ENCODE measurements at regions not wholly inside any gene's neighbourhood (a gene's known extent, or its start where the extent isn't known, plus 50 kb on each side); places are given as distances from the start of the nearest gene placed in this dataset.

DNA sequence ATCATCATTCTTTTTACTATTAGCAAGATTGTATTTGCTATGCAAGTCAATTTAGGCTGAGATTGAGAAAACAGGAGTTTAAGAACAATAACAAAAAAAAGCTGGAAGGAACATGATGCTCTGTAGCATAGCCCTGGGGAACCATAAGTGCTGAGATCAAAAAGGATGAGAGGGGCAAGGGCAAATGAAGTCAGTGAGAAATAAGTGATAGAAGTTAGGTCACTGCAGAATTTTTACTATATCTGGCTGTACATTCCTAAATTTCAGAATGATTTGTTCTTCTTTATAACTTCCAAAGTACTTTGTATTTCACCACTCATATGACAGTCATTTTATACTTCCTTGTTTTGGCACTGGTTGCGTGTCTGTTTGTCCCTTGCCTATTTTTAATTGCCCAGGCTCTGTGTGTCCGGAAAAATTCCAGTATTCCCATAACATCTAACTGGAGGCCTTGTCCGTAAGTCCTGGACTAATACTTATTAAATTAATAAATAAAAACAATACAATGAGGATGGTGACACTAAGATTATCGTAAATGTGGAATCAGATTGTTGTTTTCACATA is 444.7 kb downstream of the TENT5A start:
- H3K4me3 ChIP-seq (ENCODE audit: low read depth, low read length): no peak overlapping the region
- DNase-seq (ENCODE audit: low read depth): no peak
- TF ChIP-seq, protein P1, sequence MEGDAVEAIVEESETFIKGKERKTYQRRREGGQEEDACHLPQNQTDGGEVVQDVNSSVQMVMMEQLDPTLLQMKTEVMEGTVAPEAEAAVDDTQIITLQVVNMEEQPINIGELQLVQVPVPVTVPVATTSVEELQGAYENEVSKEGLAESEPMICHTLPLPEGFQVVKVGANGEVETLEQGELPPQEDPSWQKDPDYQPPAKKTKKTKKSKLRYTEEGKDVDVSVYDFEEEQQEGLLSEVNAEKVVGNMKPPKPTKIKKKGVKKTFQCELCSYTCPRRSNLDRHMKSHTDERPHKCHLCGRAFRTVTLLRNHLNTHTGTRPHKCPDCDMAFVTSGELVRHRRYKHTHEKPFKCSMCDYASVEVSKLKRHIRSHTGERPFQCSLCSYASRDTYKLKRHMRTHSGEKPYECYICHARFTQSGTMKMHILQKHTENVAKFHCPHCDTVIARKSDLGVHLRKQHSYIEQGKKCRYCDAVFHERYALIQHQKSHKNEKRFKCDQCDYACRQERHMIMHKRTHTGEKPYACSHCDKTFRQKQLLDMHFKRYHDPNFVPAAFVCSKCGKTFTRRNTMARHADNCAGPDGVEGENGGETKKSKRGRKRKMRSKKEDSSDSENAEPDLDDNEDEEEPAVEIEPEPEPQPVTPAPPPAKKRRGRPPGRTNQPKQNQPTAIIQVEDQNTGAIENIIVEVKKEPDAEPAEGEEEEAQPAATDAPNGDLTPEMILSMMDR (IDR thresholded peaks at IDR 0.05; ENCODE audit: insufficient read depth, low read depth, low read length, missing control alignments): no peak

GRCh38 chr6:81304466-81304865 is 448.0 kb downstream of the TENT5A start:
- DNase-seq (ENCODE audit: low read depth): no peak

GRCh38 chr6:81300961-81301360 is 451.5 kb downstream of the TENT5A start:
- no peak overlapping the region for H3K4me3 ChIP-seq (ENCODE audit: low read depth, low read length)
- TF ChIP-seq, protein P1 (IDR thresholded peaks at IDR 0.05; ENCODE audit: insufficient read depth, low read depth, low read length, missing control alignments): no peak

More at GRCh38 chr6:81304466-81304865, 448.0 kb downstream of the TENT5A start:
- TF ChIP-seq, protein P1 (IDR thresholded peaks at IDR 0.05; ENCODE audit: insufficient read depth, low read depth, low read length, missing control alignments): no peak
- no peak overlapping the region for H3K4me3 ChIP-seq (ENCODE audit: low read depth, low read length)

GRCh38 chr6:81298751-81299150 is 453.7 kb downstream of the TENT5A start:
- TF ChIP-seq, protein P1 (IDR thresholded peaks at IDR 0.05; ENCODE audit: insufficient read depth, low read depth, low read length, missing control alignments): no peak
- no peak for DNase-seq (ENCODE audit: low read depth)
- H3K4me3 ChIP-seq (ENCODE audit: low read depth, low read length): no peak overlapping the region

More at GRCh38 chr6:81300961-81301360, 451.5 kb downstream of the TENT5A start:
- DNase-seq (ENCODE audit: low read depth): no peak

DNA sequence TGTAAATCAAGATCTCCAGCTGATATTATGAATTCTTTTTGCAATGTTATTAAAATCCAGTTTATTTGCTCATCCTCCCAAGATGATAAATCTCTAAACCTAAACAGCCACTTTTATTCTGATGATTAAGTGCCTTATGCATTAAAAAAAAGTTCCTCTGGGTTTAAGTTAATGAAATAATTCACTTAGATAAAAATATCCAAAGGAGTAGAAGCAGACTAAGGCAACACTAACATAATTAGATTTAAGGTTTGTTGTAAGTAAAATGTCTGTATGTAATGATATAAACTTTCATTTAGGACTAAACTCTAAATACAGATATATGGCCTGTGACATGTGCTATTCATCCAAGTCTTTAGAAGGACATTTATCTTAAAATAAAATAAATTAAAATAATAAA is 457.2 kb downstream of the TENT5A start:
- TF ChIP-seq, protein P1 (IDR thresholded peaks at IDR 0.05; ENCODE audit: insufficient read depth, low read depth, low read length, missing control alignments): no peak
- no peak for DNase-seq (ENCODE audit: low read depth)
- H3K4me3 ChIP-seq (ENCODE audit: low read depth, low read length): no peak overlapping the region

DNA sequence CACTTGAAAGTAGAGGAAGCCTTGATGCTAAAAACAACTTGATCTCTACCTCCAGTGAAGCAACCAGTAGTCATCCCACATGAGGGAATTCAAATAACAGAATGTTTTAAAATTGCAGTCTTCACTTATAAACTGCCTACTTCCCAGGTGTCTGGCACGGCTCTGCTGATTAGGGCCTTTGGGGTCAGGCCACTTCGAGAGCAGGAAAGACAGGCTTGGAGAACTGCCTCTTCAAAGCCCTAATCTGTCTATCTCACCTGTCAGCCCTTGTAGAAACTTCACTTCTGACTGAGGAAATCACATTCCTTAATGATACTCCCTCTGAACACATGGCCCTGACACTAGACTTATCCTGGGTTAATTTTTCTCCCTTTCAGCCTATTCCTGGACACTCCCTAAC is 458.6 kb downstream of the TENT5A start:
- no peak for DNase-seq (ENCODE audit: low read depth)
- H3K4me3 ChIP-seq (ENCODE audit: low read depth, low read length): no peak overlapping the region
- TF ChIP-seq, protein P1 (IDR thresholded peaks at IDR 0.05; ENCODE audit: insufficient read depth, low read depth, low read length, missing control alignments): no peak

DNA sequence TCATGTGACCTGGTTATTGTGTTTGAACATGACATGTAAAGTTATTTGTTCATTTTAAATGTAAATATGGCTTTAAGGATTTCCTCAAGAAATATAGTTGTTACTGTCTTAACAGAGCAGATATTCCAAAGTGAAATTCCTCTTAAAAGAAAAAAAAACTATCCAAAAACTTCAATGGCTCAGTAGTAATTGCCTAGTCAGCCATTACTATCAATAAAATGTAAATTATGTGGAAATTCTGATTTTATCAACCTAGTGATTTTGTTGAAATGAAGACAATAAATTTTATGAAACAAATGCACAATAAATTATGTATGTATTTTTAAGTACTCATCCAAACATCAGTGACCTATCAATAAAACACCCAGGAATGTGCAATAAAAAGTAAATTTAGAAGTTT is 463.3 kb downstream of the TENT5A start:
- no peak overlapping the region for H3K4me3 ChIP-seq (ENCODE audit: low read depth, low read length)
- TF ChIP-seq, protein P1 (IDR thresholded peaks at IDR 0.05; ENCODE audit: insufficient read depth, low read depth, low read length, missing control alignments): no peak
- DNase-seq (ENCODE audit: low read depth): no peak
